ENCODE measurements at regions not wholly inside any gene's neighbourhood (a gene's known extent, or its start where the extent isn't known, plus 50 kb on each side); places are given as distances from the start of the nearest gene placed in this dataset.
"Not testable (repeated sequence)": the region's sequence is repeated elsewhere in the genome, so short reads cannot be mapped to it uniquely, and the experiment has no call there.

DNA sequence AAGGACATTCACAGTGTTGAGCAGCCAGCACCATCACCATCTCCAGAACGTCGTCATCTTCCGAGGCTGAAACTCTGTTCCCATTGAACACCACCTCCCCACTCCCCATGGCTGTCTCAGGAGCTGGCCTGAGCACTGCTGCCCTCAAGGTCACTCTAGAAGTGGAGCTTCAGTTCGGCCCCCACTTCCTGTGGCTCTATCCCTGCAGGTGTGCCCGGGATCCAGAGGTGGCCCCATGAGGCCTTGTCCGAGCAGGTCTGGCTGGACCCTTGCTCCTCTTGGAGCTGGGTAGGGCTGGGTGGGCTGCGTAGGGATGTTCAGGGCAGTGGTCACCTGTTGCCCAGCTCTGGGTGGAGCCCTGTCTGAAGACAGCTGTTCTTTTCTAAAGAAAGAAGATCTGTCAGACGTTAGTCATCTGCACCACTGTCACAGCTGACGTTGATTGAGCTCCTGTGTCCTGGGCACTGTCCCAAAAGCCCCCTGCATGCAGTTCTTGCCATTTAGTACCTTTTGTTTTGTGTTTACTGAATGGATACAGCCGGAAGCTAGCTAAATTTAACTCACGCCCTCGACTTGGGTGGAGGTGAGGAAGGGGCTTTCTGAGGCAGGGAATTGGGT, 75.5 kb upstream of the CLDN5 start:
- H3K4me1 ChIP-seq (ENCODE audit: control insufficient read depth, extremely low read depth, insufficient read depth, low read length), result no peaks in the 10 kb centered on the region
- TF ChIP-seq FOS (IDR thresholded peaks at IDR 0.05; ENCODE audit: borderline replicate concordance, insufficient read depth, low read length) (no peak), JUN (IDR thresholded peaks at IDR 0.05; ENCODE audit: borderline replicate concordance, insufficient read depth, insufficient read length, low read depth) (no peak), POLR2AphosphoS5 (IDR thresholded peaks at IDR 0.05; ENCODE audit: insufficient read depth, low read depth, low read length) (no peak)
- ChIA-PET POLR2A (interaction anchor here (0.7 kb wide), 1 partner anchor 24 kb away, joined by 4 read pairs; no protein-coding TSS in a partner anchor), CTCF (interaction anchor here (1.0 kb wide), 1 partner anchor 8 kb away, joined by 3 read pairs; no protein-coding TSS in a partner anchor)
- H3K79me2 ChIP-seq (ENCODE audit: control insufficient read depth, insufficient read depth, low read length), result no peaks in the 10 kb centered on the region
- intact Hi-C loops (cut with micrococcal nuclease), result no loop called here
- H3K27me3 ChIP-seq (ENCODE audit: control insufficient read depth in 2 of 2, insufficient read depth in 2 of 2, low read length in 2 of 2), result no peaks in the 10 kb centered on the region
- H3K4me3 ChIP-seq (replicated peaks in 1 of 3; ENCODE audit: insufficient read depth in 1 of 3, low read depth in 1 of 3, low read length in 3 of 3), result no peak overlapping the region
- no peaks in the 10 kb centered on the region for H4K20me1 ChIP-seq (replicated peaks; ENCODE audit: control insufficient read depth, extremely low read depth, insufficient read depth, low read length)
- no peak overlapping the region for H3K9ac ChIP-seq (replicated peaks; ENCODE audit: extremely low read depth, insufficient read depth, low read length)
- no peak for DNase-seq (ENCODE audit: low read depth, low spot score)
- no TSS peak for BruUV-seq (replicated peaks)
- FAIRE-seq, result no peak
- no peak overlapping the region for H3K27ac ChIP-seq (ENCODE audit: insufficient read depth, low read depth, low read length)
- H2AFZ ChIP-seq (ENCODE audit: low read depth, low read length), result no peak overlapping the region
- H3K36me3 ChIP-seq (ENCODE audit: control insufficient read depth in 2 of 2, extremely low read depth in 1 of 2, insufficient read depth in 2 of 2, low read length in 2 of 2), result no peaks in the 10 kb centered on the region
- H3K9me1 ChIP-seq (replicated peaks; ENCODE audit: control insufficient read depth, extremely low read depth, insufficient read depth, low read length), result no peaks in the 10 kb centered on the region
- H3K9me3 ChIP-seq (replicated peaks; ENCODE audit: control insufficient read depth, insufficient read depth, low read length), result no peaks in the 10 kb centered on the region
- H3K4me2 ChIP-seq (ENCODE audit: insufficient read depth, low read length), result no peak overlapping the region
- dilution Hi-C loops (cut with MboI; ENCODE audit: extremely low pct_ligation_motif_present, low sequenced_read_pairs), result no loop called here

DNA sequence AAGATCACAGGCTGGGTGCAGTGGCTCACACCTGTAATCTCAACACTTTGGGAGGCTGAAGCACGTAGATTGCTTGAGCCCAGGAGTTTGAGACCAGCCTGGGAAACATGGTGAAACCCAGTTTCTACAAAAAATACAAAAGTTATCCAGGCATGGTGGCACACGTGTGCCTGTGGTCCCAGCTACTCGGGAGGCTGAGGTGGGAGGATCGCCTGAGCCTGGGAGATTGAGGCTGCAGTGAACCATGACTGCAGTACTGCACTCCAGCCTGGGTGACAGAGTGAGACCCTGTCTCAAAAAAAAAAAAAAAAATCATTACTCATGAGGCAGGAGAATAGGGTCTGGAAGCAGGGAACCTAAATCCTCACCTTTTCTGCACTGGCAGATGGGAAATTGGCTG, 79.1 kb upstream of the CLDN5 start:
- POLR2A ChIA-PET; H2AFZ ChIP-seq (ENCODE audit: low read depth, low read length); H3K27ac ChIP-seq (ENCODE audit: insufficient read depth, low read depth, low read length); FAIRE-seq; H3K27me3 ChIP-seq (ENCODE audit: control insufficient read depth in 2 of 2, insufficient read depth in 2 of 2, low read length in 2 of 2); H3K9ac ChIP-seq (replicated peaks; ENCODE audit: extremely low read depth, insufficient read depth, low read length); H3K4me1 ChIP-seq (ENCODE audit: control insufficient read depth, extremely low read depth, insufficient read depth, low read length); dilution Hi-C loops (cut with MboI; ENCODE audit: extremely low pct_ligation_motif_present, low sequenced_read_pairs); H3K4me2 ChIP-seq (ENCODE audit: insufficient read depth, low read length); H3K79me2 ChIP-seq (ENCODE audit: control insufficient read depth, insufficient read depth, low read length); BruUV-seq (replicated peaks); DNase-seq (ENCODE audit: low read depth, low spot score); H3K4me3 ChIP-seq (replicated peaks in 1 of 3; ENCODE audit: insufficient read depth in 1 of 3, low read depth in 1 of 3, low read length in 3 of 3); H3K9me1 ChIP-seq (replicated peaks; ENCODE audit: control insufficient read depth, extremely low read depth, insufficient read depth, low read length); H3K36me3 ChIP-seq (ENCODE audit: control insufficient read depth in 2 of 2, extremely low read depth in 1 of 2, insufficient read depth in 2 of 2, low read length in 2 of 2); intact Hi-C loops (cut with micrococcal nuclease); H3K9me3 ChIP-seq (replicated peaks; ENCODE audit: control insufficient read depth, insufficient read depth, low read length); H4K20me1 ChIP-seq (replicated peaks; ENCODE audit: control insufficient read depth, extremely low read depth, insufficient read depth, low read length): not testable (repeated sequence)
- CTCF ChIA-PET, result interaction anchor here (1.4 kb wide), 1 partner anchor 26 kb away, joined by 3 read pairs; no protein-coding TSS in a partner anchor
